HG02642 (cell line): ENCODE measurements at regions not wholly inside any gene's neighbourhood (a gene's known extent, or its start where the extent isn't known, plus 50 kb on each side); places are given as distances from the start of the nearest gene placed in this dataset.

Experiments used
- ATAC-seq: cut with Tn5 transposase; IDR thresholded peaks from one replicate; pipeline ENCODE4 v1.9.1; 2021; ENCODE audit warnings: mild to moderate bottlenecking; ENCODE audit not compliant: unreplicated experiment, poor library complexity

DNA sequence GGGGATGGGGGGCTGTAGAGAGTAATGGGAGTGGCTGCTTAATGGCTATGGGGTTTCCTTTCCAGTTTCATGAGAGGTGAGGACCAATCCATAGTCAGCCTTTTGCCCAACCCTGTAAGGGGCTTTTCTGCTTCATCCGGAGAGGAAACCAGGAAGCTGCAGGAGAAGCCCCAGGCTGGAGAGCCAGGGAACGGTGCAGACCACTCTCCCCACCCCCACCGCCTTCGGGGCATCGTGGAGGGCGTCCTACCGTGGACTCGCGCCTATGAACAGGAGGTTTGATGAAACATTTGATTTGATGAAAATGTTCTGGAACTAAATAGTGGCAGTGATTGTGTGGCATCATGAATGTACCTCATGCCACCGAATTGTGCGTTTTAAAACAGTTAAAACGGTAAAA is 204.3 kb upstream of the DIO3 start:
- ATAC-seq: no peak

DNA sequence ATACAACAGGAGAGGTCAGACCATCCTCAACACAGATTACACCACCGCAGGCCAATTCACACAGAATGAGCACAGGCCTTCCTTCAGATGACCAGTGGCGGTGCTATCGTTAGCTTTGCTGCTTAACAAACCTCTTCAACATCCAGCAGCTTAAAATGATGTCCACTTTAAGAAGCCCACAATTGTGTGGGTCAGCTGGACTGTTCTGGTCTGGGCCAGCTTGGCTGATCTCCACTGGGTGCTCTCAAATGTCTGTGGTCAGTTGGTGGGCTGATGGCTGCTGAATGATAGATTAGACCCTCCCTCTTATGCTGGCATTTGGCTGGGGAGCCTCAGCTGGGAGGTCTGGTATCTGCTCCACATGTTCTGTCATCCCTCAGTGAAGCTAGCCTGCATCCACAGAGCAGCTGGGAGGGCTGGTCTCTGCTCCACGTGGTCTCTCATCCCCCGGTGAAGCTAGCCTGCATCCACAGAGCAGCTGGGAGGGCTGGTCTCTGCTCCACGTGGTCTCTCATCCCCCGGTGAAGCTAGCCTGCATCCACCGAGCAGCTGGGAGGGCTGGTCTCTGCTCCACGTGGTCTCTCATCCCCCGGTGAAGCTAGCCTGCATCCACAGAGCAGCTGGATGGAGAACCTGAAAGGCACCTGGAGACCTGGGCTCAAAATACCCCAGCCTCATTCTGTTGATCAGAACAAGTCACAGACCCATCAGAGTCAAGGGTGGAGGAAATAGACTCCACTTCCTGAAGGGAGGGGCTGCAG is 203.6 kb upstream of the DIO3 start:
- ATAC-seq: no peak

DNA sequence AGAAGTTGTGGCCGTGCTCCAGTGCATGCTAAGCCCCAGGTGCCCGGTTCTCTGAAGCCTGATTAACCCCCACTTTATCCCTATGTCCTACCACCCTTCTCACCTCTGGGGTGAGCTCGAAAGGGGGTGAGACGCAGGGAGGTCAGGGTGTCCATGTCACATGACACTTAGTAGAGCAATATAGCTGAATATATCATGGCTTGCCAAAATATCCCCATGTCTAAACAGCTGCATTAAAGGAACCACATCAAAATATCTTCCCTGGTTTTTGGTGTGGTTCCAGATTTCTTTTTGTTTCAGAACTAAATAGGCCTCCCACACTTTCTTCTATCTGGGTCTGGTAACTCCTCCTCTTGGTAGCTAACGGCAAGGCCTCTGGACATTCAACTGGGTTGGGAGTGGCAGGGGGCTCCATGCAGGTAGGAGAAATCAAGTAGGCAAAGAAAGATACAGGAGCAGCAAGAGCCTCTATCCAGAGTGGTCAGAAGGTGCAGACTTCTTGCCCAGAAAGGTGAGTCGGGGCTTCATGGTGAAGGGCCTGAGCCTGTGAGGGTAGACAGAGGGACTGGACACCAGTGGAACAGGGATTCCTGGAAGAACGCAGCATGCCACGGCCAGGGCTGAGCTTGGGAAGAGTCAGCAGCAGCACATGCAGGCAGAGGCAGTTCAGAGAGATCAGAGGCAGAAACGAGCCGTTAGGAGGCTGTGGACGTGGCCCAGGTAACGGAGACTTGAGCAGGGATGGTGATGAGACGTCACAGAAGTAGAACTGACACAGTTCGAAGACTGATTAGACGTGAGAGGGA is 202.8 kb upstream of the DIO3 start:
- ATAC-seq: no peak

DNA sequence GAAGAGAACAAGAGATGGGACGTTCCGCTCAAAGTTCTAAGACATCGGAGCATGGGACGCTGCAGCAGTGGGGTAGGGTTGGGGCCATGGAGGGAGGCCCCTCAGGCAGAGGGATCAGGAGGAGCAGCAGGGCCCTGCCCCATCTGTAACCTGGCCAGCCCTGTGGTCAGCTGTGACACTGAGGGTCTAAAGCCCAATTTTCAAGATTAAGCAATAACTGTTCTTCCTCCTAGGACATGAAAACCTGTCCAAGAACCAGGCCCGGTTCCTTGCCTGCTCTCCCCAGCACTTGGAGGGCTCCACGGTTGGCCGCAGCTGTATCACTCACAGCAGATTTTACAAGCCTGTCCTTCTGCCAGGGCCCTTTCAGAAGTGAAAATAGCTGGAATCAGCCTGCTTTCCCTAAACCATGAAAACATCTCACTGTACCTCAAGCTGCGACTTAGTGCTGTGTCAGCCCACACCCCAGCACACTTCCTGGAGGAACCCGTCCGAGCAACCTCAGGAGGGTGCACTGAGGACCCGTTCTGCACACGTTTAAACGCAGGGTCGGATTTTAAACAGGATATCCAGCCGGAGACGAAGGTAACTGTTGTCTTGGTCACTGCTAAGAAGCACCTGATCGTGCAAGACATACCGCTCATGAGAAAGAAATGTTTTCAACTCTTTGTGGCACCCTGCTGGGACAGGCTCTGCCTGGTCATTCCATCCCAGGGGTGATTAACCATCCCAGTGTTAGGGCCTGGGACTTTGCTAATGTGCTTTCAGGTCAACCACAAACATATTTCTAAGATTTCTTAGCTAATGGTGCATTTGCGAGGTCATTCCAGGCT is 201.9 kb upstream of the DIO3 start:
- no peak for ATAC-seq

DNA sequence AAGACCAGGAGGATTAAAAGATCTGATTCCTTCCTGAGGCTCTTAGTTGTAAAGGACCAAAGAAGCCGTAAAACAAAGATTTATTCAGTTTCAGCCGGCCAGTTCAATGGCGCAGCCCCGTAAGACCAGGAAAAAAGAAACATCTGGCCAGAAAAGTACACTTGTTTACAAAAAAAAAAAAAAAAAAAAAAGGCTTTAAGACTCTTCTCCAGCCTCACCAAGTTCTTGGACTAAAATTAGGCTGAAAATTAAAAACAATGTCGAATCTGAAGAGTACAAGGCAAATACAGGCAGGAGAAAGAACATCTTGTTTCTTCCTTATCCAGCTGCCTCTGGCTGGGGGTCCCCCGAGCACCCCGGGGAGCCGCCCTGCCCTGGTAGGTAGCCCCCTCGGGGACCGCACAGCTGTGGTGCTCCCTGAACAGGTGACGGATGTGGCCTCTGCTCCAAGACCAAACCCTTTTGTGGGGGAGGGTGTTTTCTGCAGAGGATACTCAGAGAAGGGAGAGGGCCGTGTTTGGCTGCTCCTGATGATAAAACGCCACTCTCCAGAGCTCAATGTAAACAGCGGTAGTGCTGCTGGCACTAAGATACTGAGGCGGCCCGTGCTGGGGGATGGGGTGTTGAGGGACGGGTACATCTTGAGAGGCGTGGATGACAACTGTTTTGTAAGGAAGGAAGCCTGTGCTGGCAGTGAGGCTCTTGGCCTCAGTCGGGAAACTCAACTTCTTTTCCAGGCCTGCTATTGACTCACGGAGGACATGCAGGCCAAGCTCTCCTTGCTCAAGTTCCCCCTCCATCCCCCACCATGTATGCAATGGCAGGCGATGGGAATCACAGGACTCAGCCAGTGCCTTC is 201.0 kb upstream of the DIO3 start:
- ATAC-seq: no peak

DNA sequence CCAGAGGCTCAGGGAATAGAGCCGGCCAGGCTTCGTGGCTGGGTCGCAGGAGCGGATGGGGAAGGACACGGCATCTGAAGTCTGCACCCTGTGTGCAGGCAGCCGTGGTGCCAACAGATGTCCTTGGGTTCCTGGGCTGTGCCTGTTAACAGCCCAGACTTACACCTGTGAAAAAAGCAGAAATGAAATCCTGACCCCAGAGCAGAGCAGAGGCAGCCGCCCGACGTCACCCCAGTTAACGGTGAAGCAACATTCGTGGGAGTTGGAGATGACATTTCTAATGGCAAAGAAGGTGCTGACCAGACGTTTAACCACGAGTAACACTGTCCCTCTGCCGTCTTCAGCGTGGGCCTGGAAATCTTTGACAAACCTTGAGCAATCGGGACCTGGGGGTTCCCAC is 200.3 kb upstream of the DIO3 start:
- ATAC-seq: no peak

DNA sequence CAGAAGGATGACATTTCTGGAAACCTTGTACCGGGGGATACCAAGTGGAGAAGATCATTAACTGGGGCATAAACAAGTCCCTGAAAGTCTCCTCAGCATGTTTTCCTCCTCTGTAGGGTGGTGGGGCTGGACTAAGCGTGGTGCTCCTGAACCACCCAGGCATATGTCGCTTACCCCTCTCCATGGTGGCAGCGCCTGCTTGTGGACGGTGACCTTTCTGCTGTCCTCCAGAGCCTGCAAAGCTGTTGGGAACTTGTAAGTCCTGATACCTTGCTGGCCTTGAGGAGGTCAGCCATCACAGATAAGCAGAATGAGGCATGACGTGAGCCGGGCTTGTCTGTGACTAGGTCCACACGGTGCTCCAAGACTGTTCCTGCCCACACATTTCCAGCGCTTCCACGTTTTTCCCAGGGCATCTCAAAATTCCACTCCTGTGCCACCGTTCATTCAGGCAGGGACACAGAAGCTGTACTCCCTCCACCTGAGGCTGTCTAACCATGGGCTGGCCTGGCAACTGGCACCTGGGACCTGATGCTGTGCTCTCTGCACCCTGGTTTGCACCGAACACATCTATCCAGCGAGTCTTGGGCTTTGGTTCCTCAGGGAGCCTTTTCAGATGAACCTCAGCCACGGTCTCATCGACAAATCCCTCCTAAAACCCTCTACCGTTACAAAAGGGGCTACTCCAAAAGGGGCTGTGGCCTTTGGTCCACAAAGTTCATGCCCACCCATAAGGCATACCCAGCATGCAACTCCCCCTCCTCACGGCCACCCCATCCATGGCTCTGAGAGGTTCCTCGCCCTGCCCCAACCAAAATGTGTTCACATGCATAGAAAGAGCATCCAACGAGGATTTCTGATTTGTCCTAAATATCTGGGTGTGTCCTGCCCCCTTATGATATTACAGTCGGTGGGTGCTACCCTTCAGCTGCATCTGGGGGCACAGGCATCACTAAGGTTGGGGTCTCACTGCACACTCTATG is 199.6 kb upstream of the DIO3 start:
- no peak for ATAC-seq

DNA sequence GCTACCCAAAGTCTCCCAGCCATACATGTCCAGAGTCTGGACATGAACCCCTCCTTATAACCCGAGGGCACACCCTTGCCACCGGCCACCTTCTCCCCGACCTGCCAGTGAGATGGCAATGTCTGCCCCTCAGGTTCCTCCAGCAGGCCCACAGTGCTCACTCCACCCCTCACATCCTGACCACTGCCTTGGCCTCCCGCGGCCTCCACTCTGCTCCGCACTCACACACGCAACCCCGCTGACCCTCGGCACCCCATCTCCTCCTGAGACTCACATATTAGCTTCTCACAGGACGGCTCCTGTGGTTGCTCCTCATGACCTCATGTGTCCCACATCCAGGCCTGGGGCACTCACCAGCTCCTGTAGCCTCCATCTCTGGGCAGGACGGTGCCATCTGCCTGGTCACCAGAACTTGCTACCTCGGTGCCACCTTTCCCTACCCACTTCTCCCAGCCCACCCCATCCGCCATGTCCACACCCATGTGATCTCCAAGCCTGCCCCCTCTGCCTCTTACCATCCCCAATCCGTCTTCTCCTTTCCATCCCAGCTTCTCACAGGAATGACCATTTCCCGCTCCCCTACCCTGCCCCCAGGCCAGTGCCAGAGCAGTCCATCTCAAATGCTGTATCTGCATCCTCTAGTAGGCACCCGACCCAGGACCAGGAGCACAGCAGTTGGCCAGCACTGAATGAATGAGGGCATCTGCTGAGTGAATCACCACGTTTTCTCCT is 198.6 kb upstream of the DIO3 start:
- ATAC-seq: no peak

DNA sequence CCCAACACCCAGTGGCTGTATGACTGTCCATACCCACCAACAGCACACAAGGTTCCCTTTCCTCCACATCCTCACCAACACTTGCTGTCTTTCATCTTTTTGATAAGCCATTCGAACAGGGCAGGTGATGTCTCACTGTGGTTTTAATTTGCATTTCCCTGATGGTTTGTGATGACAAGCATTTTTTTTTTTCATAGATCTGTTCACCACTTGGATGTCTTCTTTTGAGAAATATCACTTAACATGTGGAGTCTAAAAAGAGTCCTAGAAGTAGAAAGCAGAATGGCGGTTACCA is 198.1 kb upstream of the DIO3 start:
- ATAC-seq: no peak

DNA sequence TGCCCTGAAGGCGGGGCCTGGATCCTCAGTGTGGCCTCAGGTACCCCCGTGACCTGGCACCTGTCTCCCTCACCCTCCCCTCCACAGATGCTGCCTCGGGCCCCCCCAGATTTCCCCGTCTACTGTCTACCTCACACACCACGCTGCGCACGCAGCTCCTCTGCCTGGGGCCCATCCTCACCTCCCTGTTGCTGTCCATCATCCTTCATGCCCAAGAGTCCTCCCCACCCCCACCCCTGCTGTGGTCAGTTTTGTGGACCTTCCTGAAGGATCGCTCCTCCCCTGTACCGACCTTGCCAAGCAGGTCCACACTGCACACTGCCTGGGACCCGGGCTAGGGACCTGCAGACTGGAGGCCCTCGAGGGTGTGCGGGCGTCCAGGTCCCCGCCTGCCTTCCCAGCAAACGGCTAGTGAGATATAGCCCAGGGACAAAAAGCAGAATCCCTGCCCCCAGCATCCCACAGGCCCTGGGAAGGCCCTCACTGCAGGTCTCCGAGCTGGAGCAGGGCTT is 197.4 kb upstream of the DIO3 start:
- ATAC-seq: no peak

DNA sequence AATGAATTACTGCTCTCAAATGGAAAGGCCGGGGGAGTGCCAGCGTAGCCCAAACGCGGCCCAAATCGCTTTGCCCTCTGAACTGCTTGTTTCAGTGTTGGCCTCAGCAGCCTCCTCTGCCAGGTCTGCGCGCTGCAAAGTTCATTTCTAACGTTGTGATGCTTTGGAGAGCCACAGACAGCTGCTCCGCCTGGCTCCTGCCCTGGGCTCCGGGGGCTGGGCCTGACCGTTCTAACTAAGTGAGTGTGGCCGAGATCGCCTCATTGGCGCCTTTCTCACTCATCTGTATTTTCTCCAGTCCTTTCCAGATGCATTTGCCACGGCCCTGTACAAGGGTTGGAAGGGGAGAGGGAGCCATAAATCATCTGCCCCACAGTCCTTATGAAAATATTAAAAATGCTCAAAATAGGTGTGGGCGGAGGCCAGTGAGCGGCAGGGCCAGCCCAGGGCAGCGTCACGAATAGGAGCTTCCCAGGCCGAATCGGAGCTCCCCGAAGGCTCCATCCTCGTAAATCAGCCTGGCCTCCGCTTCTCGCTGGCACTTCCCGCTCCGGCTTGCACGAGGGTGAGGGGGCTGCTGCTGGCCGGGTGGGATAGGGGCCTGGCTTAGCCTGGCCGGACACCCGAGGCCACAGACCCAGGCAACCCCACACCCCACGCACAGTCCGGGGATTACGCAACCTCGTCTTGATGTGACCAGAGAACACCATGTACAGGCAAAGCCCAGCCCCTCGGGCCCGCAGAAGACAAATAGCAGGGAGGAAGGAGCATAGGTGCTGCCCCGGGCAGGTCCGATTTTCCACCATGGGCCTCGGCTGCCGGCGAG is 196.6 kb upstream of the DIO3 start:
- no peak for ATAC-seq

DNA sequence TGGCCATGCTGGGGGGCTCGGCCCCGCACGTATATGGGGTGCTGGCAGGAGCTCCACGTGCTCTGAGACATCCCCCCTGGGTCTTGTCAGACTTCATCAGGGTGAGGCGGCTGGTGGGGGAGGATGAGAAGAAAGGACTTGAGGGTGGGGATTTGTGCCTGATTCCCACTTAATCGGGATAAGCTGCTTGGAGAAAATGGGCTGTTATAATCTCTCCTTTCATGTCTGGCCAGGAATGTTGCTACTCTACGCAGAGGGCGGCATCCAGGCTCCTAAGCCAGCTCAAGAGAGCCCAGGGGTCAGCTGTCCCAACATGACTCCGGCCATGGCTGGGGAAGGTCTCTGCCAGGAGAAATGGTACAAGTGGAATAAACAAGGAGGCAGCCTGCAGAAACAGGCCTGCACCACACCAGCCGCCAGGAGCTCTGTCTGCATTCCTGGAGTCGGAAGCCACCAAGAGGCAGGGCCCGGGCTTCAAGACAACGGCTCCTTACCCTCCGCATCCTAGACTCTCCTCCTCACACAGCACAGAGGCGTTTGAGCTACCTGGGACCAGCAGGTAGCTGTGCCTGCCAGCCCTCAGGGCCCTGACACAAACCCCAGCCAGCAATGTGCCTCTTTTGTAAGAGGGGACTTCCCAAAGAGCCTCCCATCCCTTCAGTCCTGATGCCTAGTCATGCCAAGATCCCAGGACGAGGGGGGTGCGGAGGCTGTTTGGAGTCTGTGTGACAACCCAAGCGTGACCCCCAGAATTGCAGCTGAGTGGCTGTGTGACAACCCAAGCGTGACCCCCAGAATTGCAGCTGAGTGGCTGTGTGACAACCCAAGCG is 195.8 kb upstream of the DIO3 start:
- ATAC-seq: no peak

DNA sequence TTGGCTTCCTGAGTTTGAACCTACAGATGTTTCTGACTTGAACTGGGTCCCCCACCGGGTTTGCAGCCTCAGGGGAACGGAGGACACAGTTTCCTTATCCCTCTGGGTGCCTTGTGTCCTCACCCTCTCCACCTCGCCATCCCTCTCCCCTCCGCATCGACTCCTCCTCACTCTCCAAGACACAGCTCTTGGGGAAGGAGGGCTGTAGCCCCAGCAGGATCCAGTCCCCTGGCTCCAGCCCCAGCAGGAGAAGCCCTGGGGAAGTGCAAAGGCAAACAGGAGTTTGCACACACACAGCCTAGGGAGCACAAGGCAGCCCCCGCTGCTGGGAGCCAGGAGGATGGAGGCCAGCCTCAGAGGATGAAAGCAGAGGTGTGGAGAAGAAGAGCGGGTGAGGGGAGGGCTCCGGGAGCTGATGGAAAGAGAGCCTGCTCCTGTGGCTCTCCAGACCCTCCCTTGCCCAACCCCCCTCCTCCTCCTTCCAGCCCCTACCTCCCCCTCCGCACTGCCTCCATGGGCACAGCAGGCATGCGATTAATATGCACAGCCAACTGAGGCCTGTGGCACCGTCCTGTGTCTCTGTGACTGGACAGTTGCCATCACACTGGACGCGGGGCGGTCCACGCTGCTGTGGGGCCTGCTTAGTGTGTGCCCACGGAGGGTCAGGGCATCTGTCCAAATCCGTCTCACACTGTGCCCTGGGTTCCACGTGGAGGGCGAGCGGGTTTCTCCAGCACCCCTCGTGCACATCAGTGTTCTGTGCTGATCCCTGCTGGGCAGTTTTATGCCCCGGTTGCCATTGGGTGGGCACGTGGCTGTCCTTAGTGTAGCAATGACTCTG is 193.7 kb upstream of the DIO3 start:
- no peak for ATAC-seq

DNA sequence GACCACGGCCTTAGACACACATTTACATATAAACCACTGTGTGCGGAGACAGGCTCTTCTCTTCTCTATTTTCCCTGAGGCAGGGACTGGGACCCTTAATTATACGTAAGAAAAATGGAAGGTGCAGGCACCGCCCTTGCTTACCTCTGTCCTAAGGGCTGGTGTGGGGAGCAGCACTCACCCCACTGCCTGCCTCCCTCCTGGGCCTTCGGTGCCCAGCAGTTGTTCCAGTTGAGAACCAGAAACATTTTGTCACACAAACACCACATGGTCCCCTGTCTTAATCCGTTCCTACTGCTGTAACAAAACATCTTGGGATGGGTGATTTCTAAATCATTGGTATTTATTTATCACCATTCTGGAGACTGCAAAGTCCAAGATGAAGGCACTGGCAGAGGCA is 192.7 kb upstream of the DIO3 start:
- no peak for ATAC-seq

DNA sequence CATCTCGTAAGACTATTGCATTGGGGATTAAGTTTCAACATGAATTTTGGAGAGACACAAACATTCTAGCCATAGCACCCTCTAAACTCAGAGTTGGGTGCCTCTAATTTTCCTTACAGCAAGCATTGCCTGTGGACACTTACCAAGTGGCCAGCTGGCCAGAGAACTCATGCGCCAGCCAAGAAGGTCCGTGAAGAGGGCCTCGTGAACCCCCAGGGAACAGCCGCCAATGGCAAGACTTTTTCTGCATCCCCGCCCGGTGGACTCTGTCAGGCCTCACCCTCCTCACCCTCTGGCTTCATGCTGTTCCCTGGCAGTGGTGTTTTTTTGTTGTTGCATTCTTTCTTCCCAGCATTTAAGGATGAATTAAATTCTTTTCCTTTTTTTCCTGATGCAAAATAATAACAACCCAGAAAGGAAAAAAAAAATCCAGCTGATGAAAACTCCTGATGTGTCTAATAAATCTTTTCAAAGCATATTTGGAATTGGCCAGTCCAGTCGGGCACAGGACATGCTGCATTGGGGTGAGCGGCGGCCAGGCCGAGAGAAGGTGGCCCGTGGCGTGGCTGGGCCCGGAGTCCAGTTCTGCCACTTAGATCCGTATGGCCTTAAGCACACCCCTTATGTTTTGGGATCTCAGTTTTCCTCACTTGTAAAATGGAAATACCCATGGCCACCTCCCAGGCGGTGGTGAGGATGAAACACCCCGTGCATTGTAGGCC is 191.9 kb upstream of the DIO3 start:
- ATAC-seq: no peak
